ENCODE measurements at regions not wholly inside any gene's neighbourhood (a gene's known extent, or its start where the extent isn't known, plus 50 kb on each side); places are given as distances from the start of the nearest gene placed in this dataset.

DNA sequence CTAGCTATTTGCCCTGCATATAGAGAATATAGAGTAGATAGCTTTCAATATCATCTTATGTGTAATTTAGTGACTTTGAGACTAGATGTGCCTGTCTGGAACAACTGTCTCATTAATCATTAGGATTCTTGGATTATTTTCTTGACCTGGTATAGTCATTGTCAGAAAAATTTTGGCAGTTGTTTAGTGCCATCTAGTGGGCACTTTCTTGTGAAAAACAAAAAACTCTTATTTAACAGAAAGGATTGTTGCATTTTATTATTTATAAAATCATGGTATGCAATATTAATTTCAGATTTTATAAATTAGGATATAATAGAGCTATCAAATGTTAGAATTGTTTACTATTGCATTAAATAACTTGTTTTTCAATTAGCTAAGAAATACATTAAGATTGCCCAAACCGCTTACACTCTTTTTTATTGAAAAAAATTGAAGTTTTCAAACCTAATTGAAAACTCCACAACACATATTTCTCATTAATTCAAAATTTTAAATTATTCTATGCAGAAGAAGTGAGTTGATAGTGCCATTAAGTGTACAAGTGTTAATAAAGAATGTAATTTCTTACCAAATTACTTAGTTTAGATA, 80.3 kb downstream of the DYNAP start:
- WGBS: 97% methylated on average over 1 of the region's 1 CpG
- DNase-seq (ENCODE audit: low spot score): no peak
- no peaks in the 10 kb centered on the region for H3K27me3 ChIP-seq (ENCODE audit: control insufficient read depth in 4 of 4, insufficient read depth in 4 of 4, low read length in 3 of 4)
- peaks cover 0 to 3% (median 0%) of the 10 kb centered on the region in 4 donors for H3K4me1 ChIP-seq (ENCODE audit: control insufficient read depth in 4 of 4, insufficient read depth in 4 of 4, low read length in 3 of 4)
- no peaks in the 10 kb centered on the region for H3K36me3 ChIP-seq (ENCODE audit: control insufficient read depth in 4 of 4, insufficient read depth in 3 of 4, low read depth in 1 of 4, low read length in 3 of 4)
- no peaks in the 10 kb centered on the region for H3K9me3 ChIP-seq (ENCODE audit: control insufficient read depth in 4 of 4, low read length in 3 of 4)
- H3K9ac ChIP-seq (ENCODE audit: low read depth in 1 of 2, low read length in 2 of 2): no peak overlapping the region
- TF ChIP-seq FOXA2 (IDR thresholded peaks at IDR 0.05) (no peak), EGR1 (IDR thresholded peaks at IDR 0.05; ENCODE audit: low read depth in 2 of 2) (no peak), TAF1 (conservative IDR thresholded peaks at IDR 0.05) (no peak), HNF4A (conservative IDR thresholded peaks at IDR 0.05) (no peak), NR2F2 (IDR thresholded peaks at IDR 0.05) (no peak), JUND (IDR thresholded peaks at IDR 0.05) (no peak), RAD21 (IDR thresholded peaks at IDR 0.05) (peak; percentile 86 to 87)
- TF ChIP-seq, protein P1, sequence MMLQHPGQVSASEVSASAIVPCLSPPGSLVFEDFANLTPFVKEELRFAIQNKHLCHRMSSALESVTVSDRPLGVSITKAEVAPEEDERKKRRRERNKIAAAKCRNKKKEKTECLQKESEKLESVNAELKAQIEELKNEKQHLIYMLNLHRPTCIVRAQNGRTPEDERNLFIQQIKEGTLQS (IDR thresholded peaks at IDR 0.05): no peak
- TF ChIP-seq, protein P2, sequence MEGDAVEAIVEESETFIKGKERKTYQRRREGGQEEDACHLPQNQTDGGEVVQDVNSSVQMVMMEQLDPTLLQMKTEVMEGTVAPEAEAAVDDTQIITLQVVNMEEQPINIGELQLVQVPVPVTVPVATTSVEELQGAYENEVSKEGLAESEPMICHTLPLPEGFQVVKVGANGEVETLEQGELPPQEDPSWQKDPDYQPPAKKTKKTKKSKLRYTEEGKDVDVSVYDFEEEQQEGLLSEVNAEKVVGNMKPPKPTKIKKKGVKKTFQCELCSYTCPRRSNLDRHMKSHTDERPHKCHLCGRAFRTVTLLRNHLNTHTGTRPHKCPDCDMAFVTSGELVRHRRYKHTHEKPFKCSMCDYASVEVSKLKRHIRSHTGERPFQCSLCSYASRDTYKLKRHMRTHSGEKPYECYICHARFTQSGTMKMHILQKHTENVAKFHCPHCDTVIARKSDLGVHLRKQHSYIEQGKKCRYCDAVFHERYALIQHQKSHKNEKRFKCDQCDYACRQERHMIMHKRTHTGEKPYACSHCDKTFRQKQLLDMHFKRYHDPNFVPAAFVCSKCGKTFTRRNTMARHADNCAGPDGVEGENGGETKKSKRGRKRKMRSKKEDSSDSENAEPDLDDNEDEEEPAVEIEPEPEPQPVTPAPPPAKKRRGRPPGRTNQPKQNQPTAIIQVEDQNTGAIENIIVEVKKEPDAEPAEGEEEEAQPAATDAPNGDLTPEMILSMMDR (IDR thresholded peaks at IDR 0.05; ENCODE audit: low read depth, low read length, missing input control): peak; percentile 44
- H3K27ac ChIP-seq (ENCODE audit: low read depth in 1 of 2, low read length in 2 of 2): no peak overlapping the region
- no peak overlapping the region for H3K4me3 ChIP-seq (ENCODE audit: low read depth in 1 of 3, low read length in 3 of 3)

DNA sequence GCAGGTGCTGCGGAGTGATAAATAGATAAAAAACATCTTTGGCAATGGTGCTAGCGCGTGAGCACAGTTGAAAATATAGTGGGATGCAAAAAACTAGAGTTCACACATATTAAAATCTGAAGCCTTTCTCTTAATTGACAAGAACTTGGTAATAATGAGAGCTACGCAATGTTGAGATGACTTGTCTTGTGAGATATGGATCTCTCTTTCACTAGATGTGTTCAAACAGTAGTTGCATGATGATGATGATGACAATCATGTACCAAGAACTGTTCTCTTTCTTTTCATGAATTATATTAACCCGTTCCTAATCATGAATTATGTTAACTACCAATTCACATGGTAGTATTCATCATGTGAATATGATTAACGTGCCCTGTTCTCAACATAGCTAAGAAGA, 81.1 kb downstream of the DYNAP start:
- no peak for TF ChIP-seq JUND (IDR thresholded peaks at IDR 0.05)
- no peak for TF ChIP-seq RAD21 (IDR thresholded peaks at IDR 0.05)
- TF ChIP-seq FOXA2 (IDR thresholded peaks at IDR 0.05): no peak
- TF ChIP-seq TAF1 (conservative IDR thresholded peaks at IDR 0.05): no peak
- TF ChIP-seq SP1 (IDR thresholded peaks at IDR 0.05): no peak
- no peak for TF ChIP-seq GABPA (IDR thresholded peaks at IDR 0.05 in 1 of 2, conservative IDR thresholded peaks at IDR 0.05 in 1 of 2)
- TF ChIP-seq, protein P3, sequence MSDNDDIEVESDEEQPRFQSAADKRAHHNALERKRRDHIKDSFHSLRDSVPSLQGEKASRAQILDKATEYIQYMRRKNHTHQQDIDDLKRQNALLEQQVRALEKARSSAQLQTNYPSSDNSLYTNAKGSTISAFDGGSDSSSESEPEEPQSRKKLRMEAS (IDR thresholded peaks at IDR 0.05): no peak
- no peak for TF ChIP-seq HNF4A (conservative IDR thresholded peaks at IDR 0.05)
- TF ChIP-seq, protein P4, sequence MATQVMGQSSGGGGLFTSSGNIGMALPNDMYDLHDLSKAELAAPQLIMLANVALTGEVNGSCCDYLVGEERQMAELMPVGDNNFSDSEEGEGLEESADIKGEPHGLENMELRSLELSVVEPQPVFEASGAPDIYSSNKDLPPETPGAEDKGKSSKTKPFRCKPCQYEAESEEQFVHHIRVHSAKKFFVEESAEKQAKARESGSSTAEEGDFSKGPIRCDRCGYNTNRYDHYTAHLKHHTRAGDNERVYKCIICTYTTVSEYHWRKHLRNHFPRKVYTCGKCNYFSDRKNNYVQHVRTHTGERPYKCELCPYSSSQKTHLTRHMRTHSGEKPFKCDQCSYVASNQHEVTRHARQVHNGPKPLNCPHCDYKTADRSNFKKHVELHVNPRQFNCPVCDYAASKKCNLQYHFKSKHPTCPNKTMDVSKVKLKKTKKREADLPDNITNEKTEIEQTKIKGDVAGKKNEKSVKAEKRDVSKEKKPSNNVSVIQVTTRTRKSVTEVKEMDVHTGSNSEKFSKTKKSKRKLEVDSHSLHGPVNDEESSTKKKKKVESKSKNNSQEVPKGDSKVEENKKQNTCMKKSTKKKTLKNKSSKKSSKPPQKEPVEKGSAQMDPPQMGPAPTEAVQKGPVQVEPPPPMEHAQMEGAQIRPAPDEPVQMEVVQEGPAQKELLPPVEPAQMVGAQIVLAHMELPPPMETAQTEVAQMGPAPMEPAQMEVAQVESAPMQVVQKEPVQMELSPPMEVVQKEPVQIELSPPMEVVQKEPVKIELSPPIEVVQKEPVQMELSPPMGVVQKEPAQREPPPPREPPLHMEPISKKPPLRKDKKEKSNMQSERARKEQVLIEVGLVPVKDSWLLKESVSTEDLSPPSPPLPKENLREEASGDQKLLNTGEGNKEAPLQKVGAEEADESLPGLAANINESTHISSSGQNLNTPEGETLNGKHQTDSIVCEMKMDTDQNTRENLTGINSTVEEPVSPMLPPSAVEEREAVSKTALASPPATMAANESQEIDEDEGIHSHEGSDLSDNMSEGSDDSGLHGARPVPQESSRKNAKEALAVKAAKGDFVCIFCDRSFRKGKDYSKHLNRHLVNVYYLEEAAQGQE (IDR thresholded peaks at IDR 0.05): no peak
- no peak for TF ChIP-seq NR2F2 (IDR thresholded peaks at IDR 0.05)
- TF ChIP-seq, protein P1 (IDR thresholded peaks at IDR 0.05): no peak
- no peak for TF ChIP-seq YY1 (IDR thresholded peaks at IDR 0.05)
- H3K9ac ChIP-seq (ENCODE audit: low read depth in 1 of 2, low read length in 2 of 2): no peak overlapping the region
- no peaks in the 10 kb centered on the region for H3K27me3 ChIP-seq (ENCODE audit: control insufficient read depth in 4 of 4, insufficient read depth in 4 of 4, low read length in 3 of 4)
- peaks cover 0 to 3% (median 0%) of the 10 kb centered on the region in 4 donors for H3K4me1 ChIP-seq (ENCODE audit: control insufficient read depth in 4 of 4, insufficient read depth in 4 of 4, low read length in 3 of 4)
- H3K4me3 ChIP-seq (ENCODE audit: low read depth in 1 of 3, low read length in 3 of 3): no peak overlapping the region
- no peak overlapping the region for H3K27ac ChIP-seq (ENCODE audit: low read depth in 1 of 2, low read length in 2 of 2)
- no peaks in the 10 kb centered on the region for H3K36me3 ChIP-seq (ENCODE audit: control insufficient read depth in 4 of 4, insufficient read depth in 3 of 4, low read depth in 1 of 4, low read length in 3 of 4)
- WGBS: 89% methylated on average over 6 of the region's 6 CpGs
- DNase-seq (ENCODE audit: low spot score): no peak
- no peaks in the 10 kb centered on the region for H3K9me3 ChIP-seq (ENCODE audit: control insufficient read depth in 4 of 4, low read length in 3 of 4)

All from liver (tissue), 8 donors.